ENCODE measurements at regions not wholly inside any gene's neighbourhood (a gene's known extent, or its start where the extent isn't known, plus 50 kb on each side); places are given as distances from the start of the nearest gene placed in this dataset.
"Not testable (repeated sequence)": the region's sequence is repeated elsewhere in the genome, so short reads cannot be mapped to it uniquely, and the experiment has no call there.

- DNase-seq, result no peak
Measured at GRCh38 chr9:115411993-115412452, 294.1 kb upstream of the TNC start.

GRCh38 chr9:115412656-115413055 lies 294.7 kb upstream of the TNC start:
- no peak for DNase-seq

- no peak for DNase-seq
Measured at GRCh38 chr9:115413304-115413703, 295.3 kb upstream of the TNC start.

DNA sequence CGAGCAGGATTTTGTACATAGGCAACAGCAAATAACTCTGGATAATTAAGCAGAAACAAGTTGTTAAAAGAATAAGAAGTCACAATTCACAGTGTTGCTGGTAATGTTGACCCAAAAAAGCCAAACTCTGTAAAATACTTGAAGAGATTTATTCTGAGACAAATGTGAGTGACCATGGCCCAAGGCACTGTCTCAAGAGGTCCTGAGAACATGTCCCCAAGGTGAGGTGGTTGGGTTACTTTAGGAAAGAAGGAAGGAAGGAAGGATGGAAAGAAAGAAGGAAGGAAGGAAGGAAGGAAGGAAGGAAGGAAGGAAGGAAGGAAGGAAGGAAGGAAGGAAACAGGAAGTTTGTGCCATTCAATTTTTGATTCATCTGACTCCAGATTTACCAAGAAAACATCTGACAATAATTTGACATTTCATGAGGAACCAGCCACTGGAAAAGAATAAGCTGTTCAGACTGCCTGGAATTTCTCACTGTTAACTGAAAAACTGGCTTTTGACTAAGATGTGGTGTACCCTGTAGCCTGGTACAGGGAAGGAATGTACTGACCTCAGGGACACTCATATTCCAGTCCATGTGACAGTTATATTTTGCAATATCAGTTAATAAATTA lies 295.9 kb upstream of the TNC start:
- no peak for DNase-seq

DNA sequence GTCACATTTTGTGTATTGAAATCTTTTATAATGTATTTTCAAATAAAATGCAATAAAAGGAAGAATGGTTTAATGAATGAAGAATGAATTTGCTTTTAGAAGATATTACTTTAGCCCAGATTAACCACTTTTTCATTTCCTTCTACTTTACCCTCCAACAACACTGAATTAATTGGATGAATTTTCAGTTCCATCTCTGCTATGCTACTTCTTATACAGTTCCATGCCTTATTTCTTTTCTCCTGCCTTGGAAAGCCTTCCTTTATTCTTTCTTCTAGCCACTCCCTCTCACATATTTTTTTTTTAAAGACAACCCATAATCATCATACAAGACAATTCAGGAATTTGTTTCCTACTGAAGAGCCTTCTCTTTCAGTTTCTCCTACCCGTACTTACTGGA lies 296.6 kb upstream of the TNC start:
- no peak for DNase-seq

- DNase-seq, result no peak
Measured at GRCh38 chr9:115415450-115415849, 297.5 kb upstream of the TNC start.

DNA sequence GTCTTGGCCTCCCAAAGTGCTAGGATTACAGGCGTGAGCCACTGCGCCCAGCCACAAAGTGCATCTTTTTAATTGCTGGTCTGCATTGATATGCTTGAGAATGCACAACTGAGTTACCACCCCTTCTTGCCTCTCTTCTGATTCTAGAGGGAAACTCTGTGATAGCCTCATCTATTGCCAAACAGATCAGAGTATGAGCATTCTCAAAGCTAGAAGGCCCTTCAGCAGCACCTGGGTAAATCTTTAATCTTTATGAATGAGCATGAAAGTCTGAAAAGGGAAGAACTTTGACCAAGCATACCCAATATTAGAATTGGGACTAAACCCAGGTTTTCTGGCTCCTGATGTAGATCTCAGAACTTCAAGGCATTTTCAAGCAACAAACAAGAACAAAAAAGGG lies 298.3 kb upstream of the TNC start:
- no peak for DNase-seq

GRCh38 chr9:115418181-115418580 lies 300.2 kb upstream of the TNC start:
- not testable (repeated sequence) for DNase-seq

DNA sequence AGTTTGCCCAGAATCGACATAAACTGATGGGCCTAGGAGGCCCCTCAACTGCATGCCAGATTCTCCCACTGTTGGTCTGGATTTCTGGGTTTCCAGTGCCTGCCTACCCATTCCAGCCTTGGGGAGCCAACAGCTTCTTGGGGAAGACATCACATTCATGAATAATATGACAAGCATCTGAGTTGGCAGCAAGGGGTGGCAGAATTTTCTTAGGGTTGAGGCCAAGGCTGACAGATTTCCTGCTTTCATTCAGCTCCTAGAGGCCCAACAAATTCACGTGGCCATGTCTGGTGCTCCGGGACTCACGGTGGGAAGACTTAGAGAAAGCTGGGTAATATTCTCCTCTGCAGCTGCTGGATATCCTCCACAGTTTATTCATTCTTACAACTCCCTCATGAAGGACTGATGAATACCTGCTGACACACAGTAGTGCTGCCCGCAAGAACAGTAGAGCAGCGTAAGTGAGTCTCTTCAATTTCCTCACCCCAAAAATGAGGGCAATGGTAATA lies 305.0 kb upstream of the TNC start:
- no peak for DNase-seq

DNA sequence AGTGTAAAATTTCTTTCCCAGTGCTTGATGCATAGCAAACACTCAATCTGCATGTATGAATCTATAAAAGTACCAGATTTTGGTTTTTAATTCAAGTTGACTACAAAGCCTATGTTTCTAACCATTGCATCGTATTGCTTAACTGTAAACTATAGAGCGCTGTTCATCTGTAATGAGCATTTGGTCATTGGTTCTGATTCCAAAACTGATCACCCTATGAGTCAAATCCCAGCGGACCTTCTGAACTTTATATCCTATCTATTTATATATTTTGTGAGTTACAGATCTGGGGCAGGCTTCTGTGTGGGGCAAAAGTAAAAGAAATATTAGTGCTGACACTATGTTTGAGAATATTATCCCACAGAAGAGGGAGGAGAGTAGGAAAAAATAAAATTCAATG lies 305.7 kb upstream of the TNC start:
- no peak for DNase-seq

GRCh38 chr9:115425601-115426000 lies 307.6 kb upstream of the TNC start:
- DNase-seq, result no peak

DNA sequence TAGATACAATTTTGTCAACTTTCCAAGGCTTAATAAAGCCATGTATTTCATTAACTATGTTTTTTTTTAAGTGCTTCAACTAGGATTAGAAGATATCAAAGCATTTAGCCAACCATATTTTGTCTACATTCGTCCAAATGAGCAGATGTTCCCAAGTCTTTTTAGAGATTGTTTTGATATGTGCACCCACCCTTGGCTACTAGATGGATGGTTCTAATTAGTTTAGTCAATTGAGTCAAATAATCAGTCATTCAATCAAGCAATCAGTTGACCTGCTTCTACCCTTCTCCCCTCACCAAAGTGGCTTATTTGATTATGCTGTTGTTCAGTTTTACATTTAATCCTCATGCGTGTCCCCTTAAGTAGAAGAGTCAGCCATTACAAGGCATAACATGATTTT lies 319.5 kb upstream of the TNC start:
- DNase-seq, result no peak

DNA sequence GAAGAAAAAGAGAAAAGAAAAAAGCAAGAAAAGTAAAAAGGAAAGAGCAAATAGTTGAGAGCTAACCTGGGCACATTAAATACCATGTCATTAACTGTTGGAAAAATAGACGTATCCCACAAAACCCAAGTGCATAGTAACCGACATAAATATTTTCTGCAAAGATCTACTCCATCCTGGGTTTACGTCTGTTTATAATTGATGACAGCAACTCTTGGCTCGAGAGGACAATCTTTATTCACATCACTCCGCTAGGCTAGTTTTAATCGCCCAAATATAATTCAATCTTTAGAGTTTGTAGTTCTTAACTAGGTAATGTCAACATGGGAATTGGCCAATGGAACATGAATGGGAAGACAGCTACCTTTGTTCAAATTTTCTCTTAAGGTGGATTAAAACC lies 321.7 kb upstream of the TNC start:
- no peak for DNase-seq

- DNase-seq, result no peak
Measured at GRCh38 chr9:115442054-115442453, 324.1 kb upstream of the TNC start.

DNA sequence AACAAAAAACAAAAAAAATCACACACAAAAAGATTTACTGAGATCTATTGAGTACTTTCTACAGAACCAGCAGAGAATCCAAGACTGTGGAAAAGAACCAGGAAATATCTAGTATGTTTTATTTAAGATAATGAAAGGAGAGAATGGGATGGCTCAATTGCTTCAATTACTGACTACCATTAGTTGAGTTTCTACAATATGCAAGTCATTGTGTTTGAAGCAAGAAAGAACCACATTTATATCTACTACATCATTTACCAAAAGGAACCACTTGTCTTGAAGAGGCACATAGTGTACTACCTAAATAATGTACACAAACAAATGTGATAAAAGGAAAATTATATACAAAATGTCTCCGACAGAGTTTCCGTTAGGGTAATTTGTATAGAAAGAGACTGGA lies 325.9 kb upstream of the TNC start:
- DNase-seq, result no peak

DNA sequence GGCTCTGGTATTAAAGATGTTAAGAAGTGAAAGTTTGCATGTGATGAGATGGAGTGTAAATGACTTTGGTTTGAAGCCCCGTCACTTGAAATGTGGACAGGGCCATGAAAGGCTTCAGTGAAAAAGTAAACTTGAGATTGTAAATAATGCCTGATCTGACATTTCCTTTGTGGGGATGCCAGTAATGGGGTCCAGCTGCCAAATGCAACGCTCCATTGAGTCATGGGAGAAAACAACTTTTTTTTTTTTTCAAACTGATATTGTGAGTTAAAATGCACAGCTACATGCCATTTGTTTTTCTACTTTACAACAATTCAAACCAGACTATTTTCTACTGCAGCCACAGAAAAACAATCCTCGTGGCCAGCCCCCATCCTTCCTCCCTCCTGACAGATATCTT lies 327.0 kb upstream of the TNC start:
- no peak for DNase-seq

DNA sequence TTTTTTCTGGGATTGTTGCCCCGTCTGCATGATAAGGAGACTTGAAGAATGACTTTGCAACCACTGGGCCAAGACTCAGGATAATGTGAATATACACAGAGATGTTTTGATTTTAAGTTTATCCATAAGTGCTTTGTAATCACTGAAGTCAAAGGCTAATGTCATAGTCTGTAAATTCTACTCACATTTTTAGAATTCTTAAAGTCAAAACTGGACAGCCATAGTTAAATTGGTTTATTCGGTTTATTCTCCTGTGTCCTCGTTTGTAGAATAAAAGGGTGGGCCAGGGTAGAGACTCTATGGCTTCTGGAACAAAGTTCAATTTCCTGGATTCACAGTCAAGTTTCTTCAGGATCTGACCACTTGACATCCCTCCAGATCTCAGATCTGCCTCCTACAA lies 327.7 kb upstream of the TNC start:
- no peak for DNase-seq

DNA sequence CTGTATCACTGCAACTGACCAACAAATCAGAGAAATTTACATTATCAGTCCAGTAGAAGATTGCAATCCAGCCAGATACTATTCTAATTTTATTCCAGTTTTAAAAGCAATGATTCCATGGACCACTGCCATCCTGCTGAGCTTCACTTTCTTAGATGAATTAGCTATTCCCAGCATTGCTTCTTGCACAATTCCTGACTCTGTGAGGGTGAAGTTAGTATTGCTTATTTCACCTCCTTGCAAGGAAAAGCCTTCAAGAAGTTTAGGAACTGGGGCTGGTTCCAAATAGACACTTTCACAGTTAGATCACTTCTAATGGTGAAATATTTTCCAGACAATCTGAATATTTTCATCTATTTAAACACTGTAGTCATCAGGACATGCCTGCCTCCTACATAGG lies 338.6 kb upstream of the TNC start:
- DNase-seq, result no peak

DNA sequence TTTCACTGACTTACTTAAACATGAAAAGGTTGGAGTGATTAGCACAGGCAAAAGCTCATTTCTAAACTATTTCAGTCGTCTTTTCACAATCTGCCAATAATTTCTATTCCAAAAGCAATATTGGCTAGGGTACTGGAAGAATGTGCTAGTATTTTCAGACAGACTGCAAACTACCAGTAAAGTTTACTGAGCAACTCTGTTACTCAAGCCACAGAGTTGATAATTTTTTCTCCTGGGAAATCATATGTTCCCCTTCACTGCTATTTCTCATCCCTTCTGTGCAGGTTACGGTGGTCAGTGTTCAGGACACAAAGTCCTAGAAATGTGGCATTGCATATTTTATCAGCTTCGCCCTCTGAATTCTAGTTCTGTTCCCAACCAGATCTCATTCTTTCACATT lies 343.3 kb upstream of the TNC start:
- DNase-seq, result no peak

GRCh38 chr9:115462623-115463022 lies 344.7 kb upstream of the TNC start:
- DNase-seq, result no peak

GRCh38 chr9:115466756-115467155 lies 348.8 kb upstream of the TNC start:
- DNase-seq, result no peak

DNA sequence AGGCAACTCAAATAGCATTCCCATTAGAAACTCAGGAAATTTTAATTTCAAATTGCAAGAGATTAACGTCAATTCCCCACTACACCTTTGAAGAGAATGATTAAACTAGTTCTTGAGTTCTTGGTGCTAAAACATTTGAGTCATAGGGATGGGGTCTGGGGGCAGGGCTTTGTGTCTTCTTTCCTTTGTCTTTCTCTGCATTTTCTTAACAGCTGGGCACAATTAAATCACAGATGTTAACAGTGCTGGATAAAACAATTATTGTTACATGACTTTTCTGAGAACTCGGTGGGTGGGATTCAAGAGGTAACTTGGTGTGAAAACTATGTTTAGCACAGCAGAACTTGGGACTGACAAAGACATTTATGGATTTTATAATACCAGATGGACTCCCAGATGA lies 351.9 kb upstream of the TNC start:
- DNase-seq, result no peak

DNA sequence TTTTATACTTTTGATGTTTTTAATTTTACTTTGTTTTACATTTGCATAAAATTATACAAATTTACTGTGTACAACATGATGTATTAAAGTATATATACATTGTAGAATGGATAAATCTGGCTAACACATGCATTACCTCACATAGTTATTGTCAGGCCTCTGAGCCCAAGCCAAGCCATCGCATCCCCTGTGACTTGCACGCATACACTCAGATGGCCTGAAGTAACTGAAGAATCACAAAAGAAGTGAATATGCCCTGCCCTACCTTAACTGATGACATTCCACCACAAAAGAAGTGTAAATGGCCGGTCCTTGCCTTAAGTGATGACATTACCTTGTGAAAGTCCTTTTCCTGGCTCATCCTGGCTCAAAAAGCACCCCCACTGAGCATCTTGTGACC lies 355.1 kb upstream of the TNC start:
- DNase-seq, result not testable (repeated sequence)

DNA sequence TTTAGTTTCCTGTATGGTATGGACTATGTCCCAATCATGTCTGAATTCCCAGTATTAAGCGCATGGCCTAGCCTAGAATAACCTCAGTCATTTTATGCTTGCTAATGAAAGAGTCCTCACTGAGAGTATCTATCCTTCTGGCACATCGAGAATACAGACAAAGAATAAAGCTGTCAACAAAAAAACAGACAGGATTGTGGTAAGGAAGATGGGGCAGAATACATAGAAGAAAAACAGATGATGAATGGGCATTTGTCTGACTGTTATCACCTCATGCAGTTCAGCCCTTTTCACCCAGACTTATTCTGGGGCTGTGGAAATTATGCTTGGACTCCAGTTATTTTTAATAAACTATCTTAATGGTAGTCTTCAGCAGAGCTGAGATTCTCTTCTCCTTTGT lies 363.8 kb upstream of the TNC start:
- no peak for DNase-seq

- DNase-seq, result no peak
Measured at GRCh38 chr9:115482747-115483146, 364.8 kb upstream of the TNC start.

- DNase-seq, result no peak
Measured at GRCh38 chr9:115492869-115493268, 374.9 kb upstream of the TNC start.

All from midbrain (tissue), 1 donor.